ENCODE measurements at regions not wholly inside any gene's neighbourhood (a gene's known extent, or its start where the extent isn't known, plus 50 kb on each side); places are given as distances from the start of the nearest gene placed in this dataset.

GRCh38 chr13:31947506-31947905 lies 84.1 kb upstream of the FRY start:
- TF ChIP-seq CTCF (IDR thresholded peaks at IDR 0.05) (no peak), SIN3A (IDR thresholded peaks at IDR 0.05; ENCODE audit: borderline replicate concordance, low read depth, low read length) (no peak), CHD2 (IDR thresholded peaks at IDR 0.05; ENCODE audit: low read length, partially characterized antibody) (no peak), YY1 (IDR thresholded peaks at IDR 0.05; ENCODE audit: low read depth) (no peak), JUND (IDR thresholded peaks at IDR 0.05) (no peak), SMC3 (IDR thresholded peaks at IDR 0.05; ENCODE audit: low read depth, low read length) (no peak), MAX (IDR thresholded peaks at IDR 0.05; ENCODE audit: low read depth) (no peak), RXRA (IDR thresholded peaks at IDR 0.05; ENCODE audit: borderline replicate concordance, low read depth) (no peak), RAD21 (IDR thresholded peaks at IDR 0.05; ENCODE audit: low read length) (no peak), RFX5 (IDR thresholded peaks at IDR 0.05; ENCODE audit: low read length) (no peak)
- TF ChIP-seq, protein P1, sequence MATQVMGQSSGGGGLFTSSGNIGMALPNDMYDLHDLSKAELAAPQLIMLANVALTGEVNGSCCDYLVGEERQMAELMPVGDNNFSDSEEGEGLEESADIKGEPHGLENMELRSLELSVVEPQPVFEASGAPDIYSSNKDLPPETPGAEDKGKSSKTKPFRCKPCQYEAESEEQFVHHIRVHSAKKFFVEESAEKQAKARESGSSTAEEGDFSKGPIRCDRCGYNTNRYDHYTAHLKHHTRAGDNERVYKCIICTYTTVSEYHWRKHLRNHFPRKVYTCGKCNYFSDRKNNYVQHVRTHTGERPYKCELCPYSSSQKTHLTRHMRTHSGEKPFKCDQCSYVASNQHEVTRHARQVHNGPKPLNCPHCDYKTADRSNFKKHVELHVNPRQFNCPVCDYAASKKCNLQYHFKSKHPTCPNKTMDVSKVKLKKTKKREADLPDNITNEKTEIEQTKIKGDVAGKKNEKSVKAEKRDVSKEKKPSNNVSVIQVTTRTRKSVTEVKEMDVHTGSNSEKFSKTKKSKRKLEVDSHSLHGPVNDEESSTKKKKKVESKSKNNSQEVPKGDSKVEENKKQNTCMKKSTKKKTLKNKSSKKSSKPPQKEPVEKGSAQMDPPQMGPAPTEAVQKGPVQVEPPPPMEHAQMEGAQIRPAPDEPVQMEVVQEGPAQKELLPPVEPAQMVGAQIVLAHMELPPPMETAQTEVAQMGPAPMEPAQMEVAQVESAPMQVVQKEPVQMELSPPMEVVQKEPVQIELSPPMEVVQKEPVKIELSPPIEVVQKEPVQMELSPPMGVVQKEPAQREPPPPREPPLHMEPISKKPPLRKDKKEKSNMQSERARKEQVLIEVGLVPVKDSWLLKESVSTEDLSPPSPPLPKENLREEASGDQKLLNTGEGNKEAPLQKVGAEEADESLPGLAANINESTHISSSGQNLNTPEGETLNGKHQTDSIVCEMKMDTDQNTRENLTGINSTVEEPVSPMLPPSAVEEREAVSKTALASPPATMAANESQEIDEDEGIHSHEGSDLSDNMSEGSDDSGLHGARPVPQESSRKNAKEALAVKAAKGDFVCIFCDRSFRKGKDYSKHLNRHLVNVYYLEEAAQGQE (IDR thresholded peaks at IDR 0.05; ENCODE audit: low read depth, low read length): no peak
